ENCODE measurements at regions not wholly inside any gene's neighbourhood (a gene's known extent, or its start where the extent isn't known, plus 50 kb on each side); places are given as distances from the start of the nearest gene placed in this dataset.

DNA sequence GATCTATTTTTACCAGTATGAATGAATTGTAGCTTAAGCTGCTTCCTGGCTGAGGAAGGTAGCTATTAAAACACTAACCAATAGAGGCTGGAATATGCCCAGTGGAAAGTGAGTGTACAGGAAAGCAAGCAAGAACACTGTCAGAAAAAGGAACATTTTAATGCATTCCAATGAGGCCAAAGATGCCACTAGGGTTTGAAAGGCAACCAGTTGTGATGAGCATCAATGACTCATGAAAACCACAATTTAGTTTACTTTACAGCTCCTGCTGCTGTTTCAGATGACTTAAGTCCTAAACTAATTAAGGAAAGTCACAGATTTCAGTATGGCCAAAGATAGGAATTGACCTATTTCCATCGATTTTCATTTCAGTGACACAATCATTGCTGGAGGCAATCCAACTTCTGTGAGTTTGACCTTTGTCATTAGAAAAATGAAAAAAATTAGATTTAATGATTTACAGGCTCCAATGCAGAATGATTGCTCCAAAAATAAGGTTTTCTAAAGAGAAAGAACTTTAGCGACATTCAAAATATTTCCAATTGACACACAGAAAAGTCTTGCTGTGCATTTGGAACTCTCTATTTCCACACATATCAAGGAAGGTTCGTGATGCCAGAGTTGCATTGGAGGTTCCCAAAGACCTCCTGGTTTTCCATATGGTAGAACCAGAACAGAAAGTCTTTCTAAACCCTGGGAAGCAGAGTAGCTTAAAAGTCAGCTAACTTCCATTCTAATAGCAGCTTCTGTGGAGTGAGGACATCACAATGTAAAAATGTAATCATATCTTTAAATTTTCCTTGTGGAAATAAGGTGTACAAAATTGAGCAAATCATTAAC is 103.0 kb downstream of the SUCNR1 start:
- no peak overlapping the region for H3K4me3 Mint-ChIP-seq
- no peak overlapping the region for H3K27ac Mint-ChIP-seq
- no peak for DNase-seq
- peaks cover 0 to 1% (median 0%) of the 10 kb centered on the region in 3 donors for H3K9me3 ChIP-seq (ENCODE audit: control extremely low read depth in 1 of 3, control insufficient read depth in 2 of 3, insufficient read depth in 1 of 3, low read length in 2 of 3)
- WGBS (ENCODE audit: insufficient coverage): no CpG with 5 or more reads among the region's 3 CpGs
- no peak overlapping the region for H3K9ac ChIP-seq (ENCODE audit: low read length)
- no peaks in the 10 kb centered on the region for H3K79me2 ChIP-seq (ENCODE audit: control insufficient read depth, insufficient read depth, low read length)
- no peaks in the 10 kb centered on the region for H3K27me3 ChIP-seq (replicated peaks in 1 of 4; ENCODE audit: control extremely low read depth in 1 of 4, control insufficient read depth in 3 of 4, insufficient read depth in 4 of 4, low read length in 3 of 4)
- no peaks in the 10 kb centered on the region for H4K20me1 ChIP-seq (ENCODE audit: control insufficient read depth, insufficient read depth, low read length, poor library complexity, severe bottlenecking)
- H2AFZ ChIP-seq (ENCODE audit: insufficient read depth, low read depth, low read length, poor library complexity, severe bottlenecking): no peak overlapping the region
- no peak for TF ChIP-seq EZH2 (IDR thresholded peaks at IDR 0.05; ENCODE audit: borderline replicate concordance, insufficient read depth, low read depth, low read length, poor library complexity, severe bottlenecking)
- TF ChIP-seq, protein P1, sequence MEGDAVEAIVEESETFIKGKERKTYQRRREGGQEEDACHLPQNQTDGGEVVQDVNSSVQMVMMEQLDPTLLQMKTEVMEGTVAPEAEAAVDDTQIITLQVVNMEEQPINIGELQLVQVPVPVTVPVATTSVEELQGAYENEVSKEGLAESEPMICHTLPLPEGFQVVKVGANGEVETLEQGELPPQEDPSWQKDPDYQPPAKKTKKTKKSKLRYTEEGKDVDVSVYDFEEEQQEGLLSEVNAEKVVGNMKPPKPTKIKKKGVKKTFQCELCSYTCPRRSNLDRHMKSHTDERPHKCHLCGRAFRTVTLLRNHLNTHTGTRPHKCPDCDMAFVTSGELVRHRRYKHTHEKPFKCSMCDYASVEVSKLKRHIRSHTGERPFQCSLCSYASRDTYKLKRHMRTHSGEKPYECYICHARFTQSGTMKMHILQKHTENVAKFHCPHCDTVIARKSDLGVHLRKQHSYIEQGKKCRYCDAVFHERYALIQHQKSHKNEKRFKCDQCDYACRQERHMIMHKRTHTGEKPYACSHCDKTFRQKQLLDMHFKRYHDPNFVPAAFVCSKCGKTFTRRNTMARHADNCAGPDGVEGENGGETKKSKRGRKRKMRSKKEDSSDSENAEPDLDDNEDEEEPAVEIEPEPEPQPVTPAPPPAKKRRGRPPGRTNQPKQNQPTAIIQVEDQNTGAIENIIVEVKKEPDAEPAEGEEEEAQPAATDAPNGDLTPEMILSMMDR (IDR thresholded peaks at IDR 0.05): no peak
- no peaks in the 10 kb centered on the region for H3K27me3 Mint-ChIP-seq
- H3K4me1 ChIP-seq (ENCODE audit: control insufficient read depth in 2 of 2, insufficient read depth in 2 of 2, low read length in 2 of 2): no peaks in the 10 kb centered on the region
- CTCF ChIA-PET: interaction anchor here (0.7 kb wide), 1 partner anchor 572 kb away, joined by 3 read pairs; no protein-coding TSS in a partner anchor
- H3K4me2 ChIP-seq (replicated peaks; ENCODE audit: low read depth, low read length, poor library complexity, severe bottlenecking): no peak overlapping the region
- no peak overlapping the region for H3K4me3 ChIP-seq (ENCODE audit: control extremely low read depth in 1 of 5, extremely low read depth in 1 of 5, insufficient read depth in 1 of 5, low read depth in 2 of 5, low read length in 4 of 5)
- H3K27ac ChIP-seq (ENCODE audit: low read length in 2 of 2): no peak overlapping the region
- POLR2A ChIA-PET: no interaction called here
- H3K4me1 Mint-ChIP-seq: no peaks in the 10 kb centered on the region
- peaks cover 3% of the 10 kb centered on the region for H3K9me3 Mint-ChIP-seq (ENCODE audit: insufficient read depth)
- intact Hi-C loops (cut with micrococcal nuclease): no loop called here
- no peaks in the 10 kb centered on the region for H3K36me3 ChIP-seq (replicated peaks in 1 of 2; ENCODE audit: control extremely low read depth in 1 of 2, control insufficient read depth in 1 of 2, extremely low read depth in 1 of 2, insufficient read depth in 2 of 2, low read length in 1 of 2)
- ATAC-seq (ENCODE audit: low read depth): no peak

DNA sequence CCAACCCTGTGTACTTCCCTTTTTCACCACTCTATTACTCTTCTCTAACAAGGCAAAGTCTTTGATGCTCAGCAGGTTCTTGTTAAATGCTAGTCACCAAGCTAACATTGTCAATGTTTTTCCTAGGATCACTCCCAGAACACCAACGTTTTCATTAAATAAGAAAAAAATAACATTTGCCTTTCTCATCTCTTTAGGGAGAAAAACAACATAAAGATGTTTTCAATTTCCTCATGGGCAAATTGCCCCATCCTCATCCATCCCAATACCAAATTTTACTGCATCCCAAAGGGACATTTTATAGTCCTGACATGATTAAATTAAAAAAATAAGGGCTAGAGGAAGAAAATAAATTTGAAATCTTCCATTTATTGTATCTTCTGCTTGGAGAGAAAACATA is 106.5 kb downstream of the SUCNR1 start:
- H3K9me3 Mint-ChIP-seq (ENCODE audit: insufficient read depth): peaks cover 3% of the 10 kb centered on the region

More for the DNA sequence above, 106.5 kb downstream of the SUCNR1 start:
- intact Hi-C loops (cut with micrococcal nuclease): no loop called here
- no peak overlapping the region for H3K27ac Mint-ChIP-seq
- Histone ChIP-seq H3K79me2 (ENCODE audit: control insufficient read depth, insufficient read depth, low read length) (no peaks in the 10 kb centered on the region), H3K4me2 (replicated peaks; ENCODE audit: low read depth, low read length, poor library complexity, severe bottlenecking) (no peak overlapping the region), H4K20me1 (ENCODE audit: control insufficient read depth, insufficient read depth, low read length, poor library complexity, severe bottlenecking) (no peaks in the 10 kb centered on the region), H3K36me3 (replicated peaks in 1 of 2; ENCODE audit: control extremely low read depth in 1 of 2, control insufficient read depth in 1 of 2, extremely low read depth in 1 of 2, insufficient read depth in 2 of 2, low read length in 1 of 2) (no peaks in the 10 kb centered on the region), H3K27me3 (replicated peaks in 1 of 4; ENCODE audit: control extremely low read depth in 1 of 4, control insufficient read depth in 3 of 4, insufficient read depth in 4 of 4, low read length in 3 of 4) (no peaks in the 10 kb centered on the region), H3K4me3 (ENCODE audit: control extremely low read depth in 1 of 5, extremely low read depth in 1 of 5, insufficient read depth in 1 of 5, low read depth in 2 of 5, low read length in 4 of 5) (no peak overlapping the region), H3K27ac (ENCODE audit: low read length in 2 of 2) (no peak overlapping the region), H2AFZ (ENCODE audit: insufficient read depth, low read depth, low read length, poor library complexity, severe bottlenecking) (no peak overlapping the region), H3K4me1 (ENCODE audit: control insufficient read depth in 2 of 2, insufficient read depth in 2 of 2, low read length in 2 of 2) (no peaks in the 10 kb centered on the region), H3K9me3 (ENCODE audit: control extremely low read depth in 1 of 3, control insufficient read depth in 2 of 3, insufficient read depth in 1 of 3, low read length in 2 of 3) (peaks cover 0 to 1% (median 0%) of the 10 kb centered on the region in 3 donors), H3K9ac (ENCODE audit: low read length) (no peak overlapping the region)
- no peaks in the 10 kb centered on the region for H3K27me3 Mint-ChIP-seq
- WGBS (ENCODE audit: insufficient coverage): no CpG with 5 or more reads among the region's 1 CpG
- POLR2A ChIA-PET: no interaction called here
- ATAC-seq (ENCODE audit: low read depth) (no peak), DNase-seq (no peak)
- CTCF ChIA-PET: no interaction called here
- no peaks in the 10 kb centered on the region for H3K4me1 Mint-ChIP-seq
- TF ChIP-seq EZH2 (IDR thresholded peaks at IDR 0.05; ENCODE audit: borderline replicate concordance, insufficient read depth, low read depth, low read length, poor library complexity, severe bottlenecking): no peak
- TF ChIP-seq, protein P1 (IDR thresholded peaks at IDR 0.05): no peak
- H3K4me3 Mint-ChIP-seq: no peak overlapping the region

Measured in B cell (primary cell).